Right forelimb (tissue), 1 donor: ENCODE measurements at regions not wholly inside any gene's neighbourhood (a gene's known extent, or its start where the extent isn't known, plus 50 kb on each side); places are given as distances from the start of the nearest gene placed in this dataset.
"Not testable (repeated sequence)": the region's sequence is repeated elsewhere in the genome, so short reads cannot be mapped to it uniquely, and the experiment has no call there.

Source experiments
- DNase-seq: peaks from one replicate; pipeline ENCODE4 v3.0.0-alpha.2; 2018

DNA sequence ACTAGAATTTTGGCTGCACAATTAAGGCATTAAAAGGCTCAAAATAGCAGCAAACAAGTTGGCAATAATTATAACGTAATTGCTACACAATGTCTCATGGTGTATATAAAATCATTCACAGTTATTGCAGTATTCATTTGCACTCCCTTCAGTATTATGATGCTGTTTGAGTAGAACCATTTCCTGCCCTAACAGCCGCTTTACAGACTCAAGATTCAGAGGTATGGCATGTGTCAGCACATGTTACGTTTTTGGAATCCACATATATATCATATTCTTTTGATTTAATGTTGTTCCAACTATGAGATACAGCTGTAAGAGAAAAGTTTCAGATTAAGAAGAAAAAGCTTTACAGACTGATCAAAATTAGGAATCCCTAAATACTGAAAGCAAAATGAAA, 56.3 kb upstream of the NCKAP5 start:
- DNase-seq = no peak

DNA sequence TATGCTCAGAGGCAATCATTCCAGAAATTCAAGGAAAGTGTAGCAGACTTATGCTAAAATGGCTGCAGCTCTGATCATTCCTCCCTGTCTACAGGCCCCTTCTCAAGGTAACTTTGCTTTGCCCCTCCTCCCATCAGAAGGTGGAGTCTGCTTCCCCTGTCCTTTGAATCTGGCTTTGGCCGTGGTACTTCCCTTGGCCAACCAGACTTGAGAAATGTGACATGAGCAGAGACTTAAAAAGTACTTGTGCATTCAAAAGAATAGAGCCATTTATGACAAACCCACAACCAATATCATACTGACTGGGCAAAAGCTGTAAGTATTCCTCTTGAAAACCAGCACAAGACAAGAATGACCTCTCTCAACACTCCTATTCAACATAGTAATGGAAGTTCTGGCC, 59.5 kb upstream of the NCKAP5 start:
- DNase-seq = no peak

- DNase-seq = no peak
Observed at GRCh38 chr2:133633309-133633708, 65.0 kb upstream of the NCKAP5 start.

GRCh38 chr2:133633881-133634409, 65.7 kb upstream of the NCKAP5 start:
- DNase-seq = no peak

DNA sequence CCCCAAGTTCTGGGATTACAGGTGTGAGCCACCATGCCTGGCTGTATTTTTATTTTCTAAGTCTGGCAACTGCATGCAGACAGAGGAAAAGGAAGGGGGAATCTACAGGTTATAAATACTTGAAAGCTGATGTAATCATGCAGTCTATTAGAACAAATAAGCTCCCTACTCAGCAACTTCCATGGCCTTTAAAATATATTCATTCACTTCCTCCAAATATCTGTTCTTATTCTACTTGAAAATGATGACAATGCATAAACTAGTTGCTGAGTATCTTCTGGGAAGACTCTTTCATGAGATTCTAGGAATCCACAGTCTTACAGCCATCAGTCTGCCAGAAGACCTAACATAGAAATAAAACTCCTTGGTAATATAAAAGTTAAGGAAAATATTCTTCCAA, 66.9 kb upstream of the NCKAP5 start:
- DNase-seq = no peak

GRCh38 chr2:133636287-133636686, 68.0 kb upstream of the NCKAP5 start:
- no peak for DNase-seq

DNA sequence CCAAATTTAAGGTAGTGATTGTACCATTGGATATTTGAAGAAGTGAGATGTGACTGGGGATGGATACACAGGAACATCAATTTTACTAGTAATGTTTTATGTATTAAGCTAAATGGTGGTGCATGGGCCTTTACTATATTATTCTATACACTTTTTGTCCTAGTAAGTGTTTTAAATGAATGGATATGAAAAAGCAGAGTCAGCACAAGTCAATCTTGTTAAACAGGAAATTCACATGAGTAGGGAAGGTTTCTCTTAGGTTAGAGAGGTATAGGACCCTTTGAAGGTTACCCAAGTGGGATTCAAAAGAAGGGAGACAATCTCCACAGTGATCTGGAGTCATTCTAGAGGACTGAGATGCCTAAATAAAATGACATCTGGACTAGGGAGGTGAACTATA, 71.8 kb upstream of the NCKAP5 start:
- no peak for DNase-seq

DNA sequence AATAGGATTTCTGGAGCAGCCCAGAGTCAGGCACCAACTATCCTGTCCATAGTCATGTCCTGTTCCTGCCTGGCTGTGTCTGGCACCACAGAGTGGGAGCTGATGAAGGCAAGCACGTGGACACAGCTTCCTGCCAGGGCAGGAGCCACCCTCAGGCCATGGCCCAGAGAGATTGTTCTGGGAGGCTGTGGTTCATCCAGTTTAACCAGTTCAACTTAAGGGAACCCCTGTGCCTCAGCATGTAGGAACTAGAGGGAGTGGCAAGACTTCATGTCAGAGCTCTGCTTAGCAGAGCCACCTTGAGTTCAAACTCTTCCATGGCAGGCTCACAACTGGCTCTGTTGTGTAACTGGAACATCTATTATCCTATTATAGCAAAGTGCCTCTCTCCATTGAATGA, 73.2 kb upstream of the NCKAP5 start:
- no peak for DNase-seq

DNA sequence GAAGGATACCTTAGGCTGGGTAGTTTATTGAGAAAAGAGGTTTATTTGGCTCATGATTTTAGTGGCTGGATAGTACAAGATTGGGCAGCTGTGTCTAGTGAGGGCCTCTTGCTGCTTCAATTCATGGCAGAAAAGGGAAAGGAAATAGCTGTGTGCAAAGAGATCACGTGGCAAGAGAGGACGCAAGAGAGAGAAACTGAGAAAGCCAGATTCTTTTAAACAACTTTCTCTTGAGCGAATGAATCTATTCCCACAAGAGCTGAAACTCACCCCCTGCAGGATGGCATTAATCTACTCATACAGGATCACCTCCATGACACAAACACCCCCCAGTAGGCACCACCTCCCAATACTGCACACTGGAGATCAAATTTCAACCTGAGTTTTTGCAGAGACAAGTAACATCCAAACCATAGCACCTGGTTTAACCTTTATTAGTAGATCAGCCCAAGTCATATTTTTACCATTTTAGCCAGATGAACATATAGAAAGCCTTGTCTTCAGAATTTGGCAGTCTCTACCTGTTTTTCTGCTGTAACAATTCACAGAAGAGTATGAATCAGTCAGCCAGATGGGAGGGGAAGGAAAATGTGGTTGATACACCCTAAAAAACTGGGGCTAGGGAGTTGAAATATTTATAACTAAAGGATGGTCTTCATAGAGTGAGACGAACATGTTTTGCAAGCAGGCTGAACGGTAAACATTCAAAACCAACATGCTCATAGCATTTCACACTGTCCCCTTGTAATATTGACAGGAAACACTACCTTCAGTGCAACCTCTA, 73.9 kb upstream of the NCKAP5 start:
- DNase-seq = no peak

DNA sequence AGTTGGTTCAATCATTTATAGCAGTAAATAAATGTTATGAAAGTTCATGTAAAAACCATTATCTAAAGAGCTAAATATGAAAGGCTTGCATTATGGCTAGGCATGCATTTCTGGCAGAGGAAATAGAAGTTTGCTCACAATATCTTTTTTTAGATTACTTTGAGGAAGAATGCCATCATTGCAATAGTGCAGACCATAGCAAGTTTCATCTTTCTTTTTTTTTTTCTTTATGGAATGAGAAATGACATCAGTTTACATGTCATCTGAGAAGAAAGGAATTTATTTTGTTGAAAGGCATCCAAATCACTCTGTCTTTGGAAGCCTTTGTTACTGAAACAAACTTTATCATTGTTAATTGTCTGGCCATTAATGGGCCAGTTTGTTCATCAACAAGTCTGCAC, 74.5 kb upstream of the NCKAP5 start:
- no peak for DNase-seq

DNA sequence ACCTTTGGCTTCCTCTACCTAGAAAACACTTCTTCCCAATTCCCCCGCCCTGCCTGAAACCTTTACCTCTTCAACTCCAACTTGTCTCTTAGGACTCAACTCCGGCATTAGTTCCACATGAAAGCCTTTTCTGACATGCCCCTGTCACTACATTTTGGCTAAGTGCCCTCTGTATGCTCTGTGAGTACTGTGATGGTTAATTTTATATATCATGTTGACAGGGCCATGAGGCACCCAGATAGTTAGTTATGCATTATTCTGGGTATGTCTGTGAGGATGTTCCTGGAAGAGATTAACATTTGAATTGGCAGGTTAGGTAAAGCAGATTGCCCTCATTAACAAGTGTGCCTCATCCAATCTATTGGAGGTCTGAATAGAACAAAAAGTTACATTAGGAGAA, 75.6 kb upstream of the NCKAP5 start:
- DNase-seq = no peak

- DNase-seq = no peak
Observed at GRCh38 chr2:133644846-133645245, 76.6 kb upstream of the NCKAP5 start.

DNA sequence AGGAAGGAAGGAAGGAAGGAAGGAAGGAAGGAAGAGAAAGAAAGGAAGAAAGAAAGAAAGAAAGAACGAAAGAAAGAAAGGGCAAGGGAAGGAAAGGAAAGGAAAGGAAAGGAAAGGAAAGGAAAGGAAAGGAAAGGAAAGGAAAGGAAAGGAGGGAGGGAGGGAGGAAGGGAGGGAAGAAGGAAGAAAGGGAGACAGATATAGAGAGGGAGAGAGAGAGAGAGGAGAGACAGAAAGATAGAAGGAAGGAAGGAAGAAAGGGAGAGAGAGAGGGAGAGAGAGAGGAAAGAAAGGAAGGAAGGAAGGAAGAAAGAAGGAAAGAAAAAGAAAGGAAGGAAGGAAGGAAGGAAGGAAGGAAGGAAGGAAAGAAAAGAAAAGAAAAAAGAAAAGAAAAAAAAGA, 79.1 kb upstream of the NCKAP5 start:
- not testable (repeated sequence) for DNase-seq

DNA sequence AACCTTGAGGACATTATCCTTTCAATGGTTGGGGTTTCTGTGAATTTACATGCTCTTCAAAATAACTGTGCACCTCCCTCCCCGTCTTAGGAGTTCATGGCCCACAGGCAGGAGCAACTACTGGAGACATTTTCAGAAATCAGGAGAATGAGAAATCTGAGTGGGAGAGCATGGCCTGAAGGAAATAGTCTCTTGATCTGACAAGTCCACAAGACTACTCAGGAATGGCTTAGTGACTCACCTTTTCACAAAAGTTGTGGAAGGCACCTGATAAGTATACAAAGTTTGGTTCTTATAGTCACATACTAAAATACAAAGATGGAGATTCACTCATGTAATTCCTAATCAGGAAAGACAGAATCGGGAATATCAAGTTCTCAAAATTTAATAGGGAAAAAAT, 83.6 kb upstream of the NCKAP5 start:
- DNase-seq = no peak

DNA sequence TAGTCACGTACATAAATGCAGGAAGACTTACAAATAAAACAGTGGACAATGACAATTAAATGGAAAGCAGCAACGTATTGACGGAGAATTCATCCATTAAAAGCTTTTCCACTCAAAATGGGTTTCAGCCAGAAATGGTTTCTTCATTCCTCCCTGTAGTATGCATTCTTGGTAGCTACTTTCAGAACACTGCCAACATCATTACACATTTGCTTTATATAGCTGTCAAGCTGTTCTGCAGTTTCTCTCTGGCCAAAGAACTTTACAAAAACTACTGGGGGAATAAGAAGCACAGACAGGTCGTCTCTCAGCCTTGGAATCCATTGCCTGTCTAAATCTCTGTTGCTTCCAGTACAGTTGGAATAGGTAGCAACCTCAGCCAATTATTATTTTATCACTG, 84.1 kb upstream of the NCKAP5 start:
- DNase-seq = no peak

GRCh38 chr2:133653056-133653455, 84.8 kb upstream of the NCKAP5 start:
- DNase-seq = no peak

- no peak for DNase-seq
Observed at GRCh38 chr2:133654949-133655348, 86.7 kb upstream of the NCKAP5 start.

DNA sequence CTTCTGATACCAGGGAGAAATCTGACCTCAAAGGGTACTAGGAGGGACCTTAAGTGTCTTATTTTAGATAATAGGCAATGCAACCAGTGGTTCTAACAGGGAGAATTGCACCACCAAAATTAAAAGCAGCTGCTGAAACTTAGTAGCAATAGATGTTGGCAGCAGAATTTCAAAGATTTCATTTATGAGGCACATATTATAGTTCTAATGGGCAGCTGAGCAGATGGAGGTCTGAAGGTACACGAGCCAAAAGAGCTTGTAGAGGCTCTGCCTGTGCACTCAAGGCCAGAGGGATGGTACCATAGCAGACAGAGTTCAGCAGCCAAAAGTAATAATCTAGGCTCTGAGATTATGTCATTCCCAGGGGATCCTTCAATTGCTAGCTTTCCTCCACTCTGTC, 87.3 kb upstream of the NCKAP5 start:
- no peak for DNase-seq

GRCh38 chr2:133657591-133657990, 89.3 kb upstream of the NCKAP5 start:
- DNase-seq = no peak

- no peak for DNase-seq
Observed at GRCh38 chr2:133658020-133658903, 90.0 kb upstream of the NCKAP5 start.

DNA sequence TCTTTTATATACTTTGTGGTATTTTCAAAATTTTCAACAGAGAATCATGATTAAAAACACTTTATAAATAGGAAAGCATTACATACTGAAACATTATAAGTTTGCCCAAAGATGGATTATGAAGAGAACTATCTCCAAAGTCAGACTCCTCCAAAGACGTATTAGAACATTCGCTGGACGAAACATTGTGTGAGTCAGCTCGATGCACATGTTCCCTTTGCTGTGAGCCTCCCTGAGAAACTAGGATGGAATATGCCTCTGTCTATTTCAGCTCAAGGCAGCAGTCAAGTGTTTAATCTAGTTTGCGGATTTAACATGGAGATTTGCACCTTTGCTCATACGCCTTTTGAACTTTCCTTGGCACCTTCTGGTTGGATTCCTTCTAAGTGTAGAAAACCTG, 92.2 kb upstream of the NCKAP5 start:
- DNase-seq = no peak

DNA sequence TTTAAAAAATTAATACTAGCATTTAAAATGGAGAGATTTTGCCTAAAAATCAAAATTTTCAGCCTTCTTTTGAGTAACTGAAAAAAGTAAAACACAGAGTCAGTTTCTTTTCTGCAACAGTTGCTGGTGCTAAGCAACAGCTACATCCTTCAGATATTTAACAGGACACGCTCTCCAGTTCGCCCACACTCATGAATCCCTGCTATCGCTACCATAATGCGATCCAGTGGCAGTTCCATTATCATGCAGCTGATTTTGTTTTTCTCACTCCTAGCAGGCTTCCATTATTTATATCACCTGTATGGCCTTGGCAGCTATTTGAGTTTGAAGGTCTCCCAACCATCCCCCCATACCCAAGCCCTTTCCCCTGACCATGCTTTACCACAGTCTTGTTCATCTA, 93.1 kb upstream of the NCKAP5 start:
- DNase-seq = no peak

DNA sequence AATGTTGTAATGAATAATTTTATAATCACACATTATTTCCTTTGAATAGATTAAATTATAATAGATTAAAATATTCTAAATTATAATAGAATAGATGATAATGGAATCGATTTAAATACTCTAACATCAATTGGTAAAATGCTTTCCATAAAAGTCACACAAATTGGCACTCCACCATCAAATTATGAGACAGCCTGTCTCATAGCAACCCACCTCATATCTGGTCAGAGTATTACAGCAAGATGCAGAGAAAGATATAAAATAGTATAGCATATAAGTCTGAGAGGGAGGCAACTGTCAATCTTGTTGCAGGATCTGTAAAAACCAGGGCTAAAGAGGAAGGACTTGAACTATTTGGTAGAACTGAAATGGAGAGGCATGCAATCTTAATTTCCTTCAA, 98.4 kb upstream of the NCKAP5 start:
- DNase-seq = no peak

DNA sequence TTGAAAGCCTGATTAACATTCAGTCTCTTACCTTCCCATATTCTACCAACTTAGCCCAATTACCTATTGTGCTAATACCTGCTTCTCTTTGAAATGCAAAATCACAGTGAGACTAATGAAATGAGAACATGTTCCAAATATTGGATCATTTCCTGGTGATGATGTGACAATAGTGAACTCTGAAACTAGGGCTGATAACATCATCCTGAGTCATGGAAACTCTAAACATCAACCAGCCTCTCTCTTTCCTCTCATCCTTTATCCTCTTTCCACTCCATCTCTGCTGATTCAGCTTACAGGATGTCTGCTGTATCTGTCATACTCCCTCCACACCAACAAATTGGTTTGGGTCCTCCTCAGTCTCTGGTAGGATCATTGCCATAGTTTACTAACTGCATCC, 98.8 kb upstream of the NCKAP5 start:
- DNase-seq = no peak
